Activated naive CD4-positive, alpha-beta T cell treated with anti-CD3 and anti-CD28 coated beads, Interleukin-2, amount 50 U/mL, for 16 hours (primary cell): ENCODE measurements at regions not wholly inside any gene's neighbourhood (a gene's known extent, or its start where the extent isn't known, plus 50 kb on each side); places are given as distances from the start of the nearest gene placed in this dataset.

ENCODE experiments used
- DNase-seq: peaks from one replicate; pipeline ENCODE4 v3.0.0-alpha.2; 2020

- no peak for DNase-seq
Observed at GRCh38 chr2:181396256-181397123, 60.7 kb upstream of the ITGA4 start.

- DNase-seq, result no peak
Observed at GRCh38 chr2:181397331-181397730, 59.9 kb upstream of the ITGA4 start.

- DNase-seq, result no peak
Observed at GRCh38 chr2:181398000-181398399, 59.2 kb upstream of the ITGA4 start.

- DNase-seq, result no peak
Observed at GRCh38 chr2:181399027-181399426, 58.2 kb upstream of the ITGA4 start.

- no peak for DNase-seq
Observed at GRCh38 chr2:181404472-181404871, 52.7 kb upstream of the ITGA4 start.

- DNase-seq, result no peak
Observed at GRCh38 chr2:181407171-181407570, 50.0 kb upstream of the ITGA4 start.
